SK-N-SH treated with all-trans-retinoic acid at 6 μM for 48 hours (cell line): ENCODE measurements at regions not wholly inside any gene's neighbourhood (a gene's known extent, or its start where the extent isn't known, plus 50 kb on each side); places are given as distances from the start of the nearest gene placed in this dataset.

Experiments
- ATAC-seq: fragments of 200-7000 bp; cut with Tn5 transposase; 3 replicates; pipeline ENCODE4 v1.9.1; 2020; ENCODE audit warnings: mild to moderate bottlenecking, moderate library complexity
- ARNTL ChIP-seq: fragments of 450-650 bp; formaldehyde crosslinking; IDR thresholded peaks from 2 replicates; pipeline ENCODE4 v1.5.0; 2020; ENCODE audit warnings: low read depth, mild to moderate bottlenecking, moderate library complexity, borderline replicate concordance
- BACH2 ChIP-seq: fragments of 250-450 bp; sonication (Bioruptor Pico); IDR thresholded peaks from 2 replicates; pipeline ENCODE4 v1.9.0; 2021; ENCODE audit warnings: mild to moderate bottlenecking, borderline replicate concordance
- CREB5 ChIP-seq: fragments of 250-450 bp; sonication (Bioruptor Pico); IDR thresholded peaks from 2 replicates; pipeline ENCODE4 v1.5.1; 2020; ENCODE audit warnings: low read depth, mild to moderate bottlenecking, moderate library complexity
- CSDC2 ChIP-seq: fragments of 250-450 bp; sonication (Bioruptor Pico); IDR thresholded peaks from 2 replicates; pipeline ENCODE4 v1.5.0; 2020; ENCODE audit warnings: mild to moderate bottlenecking, moderate library complexity
- ESRRG ChIP-seq: fragments of 250-450 bp; sonication (Bioruptor Pico); IDR thresholded peaks from 2 replicates; pipeline ENCODE4 v1.6.1; 2021; ENCODE audit warnings: mild to moderate bottlenecking
- GLIS3 ChIP-seq: fragments of 250-450 bp; sonication (Bioruptor Pico); IDR thresholded peaks from 2 replicates; pipeline ENCODE4 v1.5.0; 2020; ENCODE audit warnings: mild to moderate bottlenecking, moderate library complexity
- ISL1 ChIP-seq: fragments of 250-450 bp; sonication (Bioruptor Pico); IDR thresholded peaks from 2 replicates; pipeline ENCODE4 v2.1.2; 2022; ENCODE audit warnings: mild to moderate bottlenecking, moderate library complexity
- OSR1 ChIP-seq: fragments of 250-450 bp; sonication (Bioruptor Pico); IDR thresholded peaks from 2 replicates; pipeline ENCODE4 v1.8.0; 2022; ENCODE audit warnings: moderate library complexity, mild to moderate bottlenecking, inconsistent platforms
- RARB ChIP-seq: fragments of 250-450 bp; sonication (Bioruptor Pico); IDR thresholded peaks from 2 replicates; pipeline ENCODE4 v1.8.0; 2021; ENCODE audit warnings: mild to moderate bottlenecking, moderate library complexity
- SNAI2 ChIP-seq: fragments of 250-450 bp; sonication (Bioruptor Pico); IDR thresholded peaks from 2 replicates; pipeline ENCODE4 v1.5.0; 2020; ENCODE audit warnings: mild to moderate bottlenecking, moderate library complexity
- TCF4 ChIP-seq: fragments of 250-450 bp; sonication (Bioruptor Pico); IDR thresholded peaks from 2 replicates; pipeline ENCODE4 v1.8.0; 2021; ENCODE audit warnings: mild to moderate bottlenecking, moderate library complexity, borderline replicate concordance
- ZC3H10 ChIP-seq: fragments of 250-450 bp; sonication (Bioruptor Pico); IDR thresholded peaks from 2 replicates; pipeline ENCODE4 v1.5.1; 2021; ENCODE audit warnings: mild to moderate bottlenecking, moderate library complexity
- ZFP3 ChIP-seq: fragments of 250-450 bp; sonication (Bioruptor Pico); IDR thresholded peaks from 2 replicates; pipeline ENCODE4 v1.5.0; 2020; ENCODE audit warnings: mild to moderate bottlenecking, moderate library complexity
- ZFP30 ChIP-seq: fragments of 450-650 bp; formaldehyde crosslinking; IDR thresholded peaks from 2 replicates; pipeline ENCODE4 v1.5.0; 2022; ENCODE audit warnings: mild to moderate bottlenecking, moderate library complexity
- ZNF565 ChIP-seq: fragments of 450-650 bp; formaldehyde crosslinking; conservative IDR thresholded peaks from 2 replicates; pipeline ENCODE4 v1.5.0; 2020; ENCODE audit warnings: low read depth, mild to moderate bottlenecking, moderate library complexity
- ZNF70 ChIP-seq: fragments of 450-650 bp; formaldehyde crosslinking; IDR thresholded peaks from 2 replicates; pipeline ENCODE4 v1.5.0; 2020; ENCODE audit warnings: mild to moderate bottlenecking, moderate library complexity
- ZNF8 ChIP-seq: fragments of 450-650 bp; formaldehyde crosslinking; IDR thresholded peaks from 2 replicates; pipeline ENCODE4 v1.5.0; 2020; ENCODE audit warnings: mild to moderate bottlenecking, moderate library complexity
- TF ChIP-seq, protein P1 (sequence below): fragments of 250-450 bp; sonication (Bioruptor Pico); IDR thresholded peaks from 2 replicates; pipeline ENCODE4 v1.5.0; 2020; ENCODE audit warnings: mild to moderate bottlenecking, moderate library complexity
- TF ChIP-seq, protein P2 (sequence below): fragments of 250-450 bp; sonication (Bioruptor Pico); IDR thresholded peaks from 2 replicates; pipeline ENCODE4 v1.5.1; 2021; ENCODE audit warnings: mild to moderate bottlenecking, moderate library complexity
- TF ChIP-seq, protein P3 (sequence below): fragments of 250-450 bp; sonication (Bioruptor Pico); IDR thresholded peaks from 2 replicates; pipeline ENCODE4 v1.8.0; 2021; ENCODE audit warnings: low read depth, mild to moderate bottlenecking, moderate library complexity, borderline replicate concordance
- TF ChIP-seq, protein P4 (sequence below): fragments of 250-450 bp; sonication (Bioruptor Pico); IDR thresholded peaks from 2 replicates; pipeline ENCODE4 v1.8.0; 2020; ENCODE audit warnings: mild to moderate bottlenecking, moderate library complexity, borderline replicate concordance

GRCh38 chr10:94104316-94105000 is 110.7 kb downstream of the PLCE1 start:
- TF ChIP-seq GLIS3 (CRISPR knock-in tag): no peak
- TF ChIP-seq, protein P1, sequence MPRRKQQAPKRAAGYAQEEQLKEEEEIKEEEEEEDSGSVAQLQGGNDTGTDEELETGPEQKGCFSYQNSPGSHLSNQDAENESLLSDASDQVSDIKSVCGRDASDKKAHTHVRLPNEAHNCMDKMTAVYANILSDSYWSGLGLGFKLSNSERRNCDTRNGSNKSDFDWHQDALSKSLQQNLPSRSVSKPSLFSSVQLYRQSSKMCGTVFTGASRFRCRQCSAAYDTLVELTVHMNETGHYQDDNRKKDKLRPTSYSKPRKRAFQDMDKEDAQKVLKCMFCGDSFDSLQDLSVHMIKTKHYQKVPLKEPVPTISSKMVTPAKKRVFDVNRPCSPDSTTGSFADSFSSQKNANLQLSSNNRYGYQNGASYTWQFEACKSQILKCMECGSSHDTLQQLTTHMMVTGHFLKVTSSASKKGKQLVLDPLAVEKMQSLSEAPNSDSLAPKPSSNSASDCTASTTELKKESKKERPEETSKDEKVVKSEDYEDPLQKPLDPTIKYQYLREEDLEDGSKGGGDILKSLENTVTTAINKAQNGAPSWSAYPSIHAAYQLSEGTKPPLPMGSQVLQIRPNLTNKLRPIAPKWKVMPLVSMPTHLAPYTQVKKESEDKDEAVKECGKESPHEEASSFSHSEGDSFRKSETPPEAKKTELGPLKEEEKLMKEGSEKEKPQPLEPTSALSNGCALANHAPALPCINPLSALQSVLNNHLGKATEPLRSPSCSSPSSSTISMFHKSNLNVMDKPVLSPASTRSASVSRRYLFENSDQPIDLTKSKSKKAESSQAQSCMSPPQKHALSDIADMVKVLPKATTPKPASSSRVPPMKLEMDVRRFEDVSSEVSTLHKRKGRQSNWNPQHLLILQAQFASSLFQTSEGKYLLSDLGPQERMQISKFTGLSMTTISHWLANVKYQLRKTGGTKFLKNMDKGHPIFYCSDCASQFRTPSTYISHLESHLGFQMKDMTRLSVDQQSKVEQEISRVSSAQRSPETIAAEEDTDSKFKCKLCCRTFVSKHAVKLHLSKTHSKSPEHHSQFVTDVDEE: no peak
- no peak for TF ChIP-seq ZNF8
- no peak for TF ChIP-seq ZNF70
- TF ChIP-seq ARNTL: no peak
- no peak for TF ChIP-seq SNAI2
- TF ChIP-seq, protein P2, sequence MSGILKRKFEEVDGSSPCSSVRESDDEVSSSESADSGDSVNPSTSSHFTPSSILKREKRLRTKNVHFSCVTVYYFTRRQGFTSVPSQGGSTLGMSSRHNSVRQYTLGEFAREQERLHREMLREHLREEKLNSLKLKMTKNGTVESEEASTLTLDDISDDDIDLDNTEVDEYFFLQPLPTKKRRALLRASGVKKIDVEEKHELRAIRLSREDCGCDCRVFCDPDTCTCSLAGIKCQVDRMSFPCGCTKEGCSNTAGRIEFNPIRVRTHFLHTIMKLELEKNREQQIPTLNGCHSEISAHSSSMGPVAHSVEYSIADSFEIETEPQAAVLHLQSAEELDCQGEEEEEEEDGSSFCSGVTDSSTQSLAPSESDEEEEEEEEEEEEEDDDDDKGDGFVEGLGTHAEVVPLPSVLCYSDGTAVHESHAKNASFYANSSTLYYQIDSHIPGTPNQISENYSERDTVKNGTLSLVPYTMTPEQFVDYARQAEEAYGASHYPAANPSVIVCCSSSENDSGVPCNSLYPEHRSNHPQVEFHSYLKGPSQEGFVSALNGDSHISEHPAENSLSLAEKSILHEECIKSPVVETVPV (CRISPR knock-in tag): no peak
- no peak for TF ChIP-seq ZNF565 (CRISPR knock-in tag)
- TF ChIP-seq ZFP30 (CRISPR knock-in tag): no peak
- TF ChIP-seq TCF4 (CRISPR knock-in tag): no peak
- no peak for TF ChIP-seq ZFP3 (CRISPR knock-in tag)
- TF ChIP-seq RARB (CRISPR knock-in tag): no peak
- no peak for TF ChIP-seq OSR1 (CRISPR knock-in tag)
- TF ChIP-seq ESRRG: no peak
- no peak for TF ChIP-seq BACH2 (CRISPR knock-in tag)
- TF ChIP-seq, protein P3, sequence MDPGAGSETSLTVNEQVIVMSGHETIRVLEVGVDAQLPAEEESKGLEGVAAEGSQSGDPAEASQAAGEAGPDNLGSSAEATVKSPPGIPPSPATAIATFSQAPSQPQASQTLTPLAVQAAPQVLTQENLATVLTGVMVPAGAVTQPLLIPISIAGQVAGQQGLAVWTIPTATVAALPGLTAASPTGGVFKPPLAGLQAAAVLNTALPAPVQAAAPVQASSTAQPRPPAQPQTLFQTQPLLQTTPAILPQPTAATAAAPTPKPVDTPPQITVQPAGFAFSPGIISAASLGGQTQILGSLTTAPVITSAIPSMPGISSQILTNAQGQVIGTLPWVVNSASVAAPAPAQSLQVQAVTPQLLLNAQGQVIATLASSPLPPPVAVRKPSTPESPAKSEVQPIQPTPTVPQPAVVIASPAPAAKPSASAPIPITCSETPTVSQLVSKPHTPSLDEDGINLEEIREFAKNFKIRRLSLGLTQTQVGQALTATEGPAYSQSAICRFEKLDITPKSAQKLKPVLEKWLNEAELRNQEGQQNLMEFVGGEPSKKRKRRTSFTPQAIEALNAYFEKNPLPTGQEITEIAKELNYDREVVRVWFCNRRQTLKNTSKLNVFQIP (CRISPR knock-in tag): no peak
- TF ChIP-seq ZC3H10 (CRISPR knock-in tag): no peak
- TF ChIP-seq CSDC2 (CRISPR knock-in tag): no peak
- TF ChIP-seq ISL1 (CRISPR knock-in tag): no peak
- no peak for TF ChIP-seq CREB5 (CRISPR knock-in tag)
- TF ChIP-seq, all 23 proteins: peak for 0
- ATAC-seq: no peak

GRCh38 chr10:94105226-94105625 is 111.5 kb downstream of the PLCE1 start:
- no peak for ATAC-seq
- no peak for TF ChIP-seq TCF4 (CRISPR knock-in tag)
- TF ChIP-seq, protein P1: no peak
- TF ChIP-seq ZNF8: no peak
- TF ChIP-seq, protein P3 (CRISPR knock-in tag): no peak
- TF ChIP-seq ISL1 (CRISPR knock-in tag): no peak
- TF ChIP-seq RARB (CRISPR knock-in tag): no peak
- no peak for TF ChIP-seq CREB5 (CRISPR knock-in tag)
- no peak for TF ChIP-seq ZNF70
- no peak for TF ChIP-seq BACH2 (CRISPR knock-in tag)
- TF ChIP-seq ARNTL: no peak
- no peak for TF ChIP-seq ZFP3 (CRISPR knock-in tag)
- TF ChIP-seq GLIS3 (CRISPR knock-in tag): no peak
- TF ChIP-seq, protein P2 (CRISPR knock-in tag): no peak
- no peak for TF ChIP-seq ZC3H10 (CRISPR knock-in tag)
- TF ChIP-seq ESRRG: no peak
- TF ChIP-seq, protein P4, sequence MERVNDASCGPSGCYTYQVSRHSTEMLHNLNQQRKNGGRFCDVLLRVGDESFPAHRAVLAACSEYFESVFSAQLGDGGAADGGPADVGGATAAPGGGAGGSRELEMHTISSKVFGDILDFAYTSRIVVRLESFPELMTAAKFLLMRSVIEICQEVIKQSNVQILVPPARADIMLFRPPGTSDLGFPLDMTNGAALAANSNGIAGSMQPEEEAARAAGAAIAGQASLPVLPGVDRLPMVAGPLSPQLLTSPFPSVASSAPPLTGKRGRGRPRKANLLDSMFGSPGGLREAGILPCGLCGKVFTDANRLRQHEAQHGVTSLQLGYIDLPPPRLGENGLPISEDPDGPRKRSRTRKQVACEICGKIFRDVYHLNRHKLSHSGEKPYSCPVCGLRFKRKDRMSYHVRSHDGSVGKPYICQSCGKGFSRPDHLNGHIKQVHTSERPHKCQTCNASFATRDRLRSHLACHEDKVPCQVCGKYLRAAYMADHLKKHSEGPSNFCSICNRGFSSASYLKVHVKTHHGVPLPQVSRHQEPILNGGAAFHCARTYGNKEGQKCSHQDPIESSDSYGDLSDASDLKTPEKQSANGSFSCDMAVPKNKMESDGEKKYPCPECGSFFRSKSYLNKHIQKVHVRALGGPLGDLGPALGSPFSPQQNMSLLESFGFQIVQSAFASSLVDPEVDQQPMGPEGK (CRISPR knock-in tag): no peak
